ENCODE measurements at regions not wholly inside any gene's neighbourhood (a gene's known extent, or its start where the extent isn't known, plus 50 kb on each side); places are given as distances from the start of the nearest gene placed in this dataset.
"Not testable (repeated sequence)": the region's sequence is repeated elsewhere in the genome, so short reads cannot be mapped to it uniquely, and the experiment has no call there.

DNA sequence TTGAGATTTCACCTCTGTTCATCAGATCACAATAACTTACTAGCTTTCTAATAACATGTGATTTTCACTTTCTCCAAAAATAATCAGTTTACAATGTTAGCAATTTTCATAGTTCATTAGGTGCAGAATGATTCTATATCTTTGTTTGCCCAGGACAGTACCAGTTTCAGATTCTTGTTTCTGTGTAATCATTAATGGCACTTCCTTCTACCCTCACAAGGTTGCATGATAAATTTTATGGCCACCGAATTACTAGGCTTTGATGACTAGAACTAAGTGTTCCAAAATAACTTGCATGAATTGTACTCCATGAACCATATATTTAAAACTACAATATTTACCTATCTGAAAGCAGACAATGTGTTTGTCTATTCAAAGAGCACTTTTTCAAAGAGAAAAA, 442.3 kb downstream of the EPHA7 start:
- Mint-ChIP-seq H3K36me3 (ENCODE audit: unreplicated experiment) (no peaks in the 10 kb centered on the region), H3K9me3 (ENCODE audit: unreplicated experiment) (no peaks in the 10 kb centered on the region), H3K27ac (ENCODE audit: unreplicated experiment) (no peak overlapping the region), H3K27me3 (ENCODE audit: unreplicated experiment) (no peaks in the 10 kb centered on the region), H3K4me1 (ENCODE audit: low read depth, unreplicated experiment) (no peaks in the 10 kb centered on the region), H3K4me3 (ENCODE audit: unreplicated experiment) (no peak overlapping the region)
- no peak for DNase-seq
- TF ChIP-seq, protein P1, sequence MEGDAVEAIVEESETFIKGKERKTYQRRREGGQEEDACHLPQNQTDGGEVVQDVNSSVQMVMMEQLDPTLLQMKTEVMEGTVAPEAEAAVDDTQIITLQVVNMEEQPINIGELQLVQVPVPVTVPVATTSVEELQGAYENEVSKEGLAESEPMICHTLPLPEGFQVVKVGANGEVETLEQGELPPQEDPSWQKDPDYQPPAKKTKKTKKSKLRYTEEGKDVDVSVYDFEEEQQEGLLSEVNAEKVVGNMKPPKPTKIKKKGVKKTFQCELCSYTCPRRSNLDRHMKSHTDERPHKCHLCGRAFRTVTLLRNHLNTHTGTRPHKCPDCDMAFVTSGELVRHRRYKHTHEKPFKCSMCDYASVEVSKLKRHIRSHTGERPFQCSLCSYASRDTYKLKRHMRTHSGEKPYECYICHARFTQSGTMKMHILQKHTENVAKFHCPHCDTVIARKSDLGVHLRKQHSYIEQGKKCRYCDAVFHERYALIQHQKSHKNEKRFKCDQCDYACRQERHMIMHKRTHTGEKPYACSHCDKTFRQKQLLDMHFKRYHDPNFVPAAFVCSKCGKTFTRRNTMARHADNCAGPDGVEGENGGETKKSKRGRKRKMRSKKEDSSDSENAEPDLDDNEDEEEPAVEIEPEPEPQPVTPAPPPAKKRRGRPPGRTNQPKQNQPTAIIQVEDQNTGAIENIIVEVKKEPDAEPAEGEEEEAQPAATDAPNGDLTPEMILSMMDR (IDR thresholded peaks at IDR 0.05; ENCODE audit: partially characterized antibody, unreplicated experiment), result no peak

DNA sequence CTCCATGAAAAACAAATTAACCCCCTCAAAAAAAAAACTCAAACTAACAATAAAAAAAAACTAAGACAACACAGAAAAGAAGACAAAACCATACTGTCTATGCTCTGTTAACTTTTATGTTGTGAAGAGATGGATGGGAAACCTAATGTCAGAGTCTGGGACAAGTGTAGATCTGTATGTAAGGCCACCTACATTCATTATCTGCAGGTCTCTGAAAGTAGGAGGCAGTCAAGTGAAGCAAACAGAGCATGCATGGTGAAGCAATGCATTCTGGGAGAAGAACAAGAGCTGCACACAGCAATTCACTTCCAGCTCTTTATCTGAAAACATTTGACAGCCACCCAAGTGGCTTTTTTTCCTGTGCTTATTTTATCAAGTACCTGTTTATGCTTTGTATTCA, 452.0 kb downstream of the EPHA7 start:
- DNase-seq, result no peak
- Mint-ChIP-seq H3K4me1 (ENCODE audit: low read depth, unreplicated experiment) (peaks cover 24% of the 10 kb centered on the region), H3K4me3 (ENCODE audit: unreplicated experiment) (no peak overlapping the region), H3K27ac (ENCODE audit: unreplicated experiment) (no peak overlapping the region), H3K27me3 (ENCODE audit: unreplicated experiment) (no peaks in the 10 kb centered on the region), H3K36me3 (ENCODE audit: unreplicated experiment) (no peaks in the 10 kb centered on the region), H3K9me3 (ENCODE audit: unreplicated experiment) (no peaks in the 10 kb centered on the region)
- TF ChIP-seq, protein P1 (IDR thresholded peaks at IDR 0.05; ENCODE audit: partially characterized antibody, unreplicated experiment), result no peak

DNA sequence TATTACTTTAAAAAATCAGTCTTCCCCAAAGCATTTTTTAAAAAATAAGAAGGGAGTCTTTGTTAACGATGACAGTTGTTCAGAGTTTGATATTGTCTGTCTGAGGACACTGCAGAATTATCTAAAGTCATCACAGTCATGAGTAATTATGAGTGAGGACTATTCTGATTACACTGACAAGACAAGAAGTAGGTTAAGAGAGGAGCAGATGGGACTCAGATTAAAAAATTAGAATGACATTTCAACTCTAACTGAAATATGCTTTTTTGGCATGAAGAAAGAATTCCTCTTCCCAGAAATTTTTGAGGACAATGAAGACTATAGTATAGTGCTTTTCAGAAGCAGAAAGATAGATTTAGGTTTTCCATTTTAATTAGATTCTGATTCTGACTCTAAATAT, 456.5 kb downstream of the EPHA7 start:
- Mint-ChIP-seq H3K36me3 (ENCODE audit: unreplicated experiment) (peaks cover 15% of the 10 kb centered on the region), H3K27ac (ENCODE audit: unreplicated experiment) (no peak overlapping the region), H3K27me3 (ENCODE audit: unreplicated experiment) (no peaks in the 10 kb centered on the region), H3K4me1 (ENCODE audit: low read depth, unreplicated experiment) (peaks cover 22% of the 10 kb centered on the region), H3K9me3 (ENCODE audit: unreplicated experiment) (peaks cover 1% of the 10 kb centered on the region), H3K4me3 (ENCODE audit: unreplicated experiment) (no peak overlapping the region)
- no peak for DNase-seq
- TF ChIP-seq, protein P1 (IDR thresholded peaks at IDR 0.05; ENCODE audit: partially characterized antibody, unreplicated experiment), result no peak

DNA sequence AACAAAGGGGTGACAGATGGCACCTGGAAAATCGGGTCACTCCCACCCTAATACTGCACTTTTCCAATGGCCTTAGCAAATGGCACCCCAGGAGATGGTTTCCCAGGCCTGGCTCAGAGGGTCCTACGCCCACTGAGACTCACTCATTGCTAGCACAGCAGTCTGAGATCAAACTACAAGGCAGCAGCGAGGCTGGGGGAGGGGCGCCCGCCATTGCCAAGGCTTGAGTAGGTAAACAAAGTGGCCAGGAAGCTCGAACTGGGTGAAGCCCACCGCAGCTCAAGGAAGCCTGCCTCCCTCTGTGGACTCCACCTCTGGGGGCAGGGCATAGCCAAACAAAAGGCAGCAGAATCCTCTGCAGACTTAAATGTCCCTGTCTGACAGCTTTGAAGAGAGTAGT, 467.2 kb downstream of the EPHA7 start:
- not testable (repeated sequence) for H3K27me3 Mint-ChIP-seq (ENCODE audit: unreplicated experiment); H3K4me3 Mint-ChIP-seq (ENCODE audit: unreplicated experiment); H3K9me3 Mint-ChIP-seq (ENCODE audit: unreplicated experiment); H3K36me3 Mint-ChIP-seq (ENCODE audit: unreplicated experiment); H3K27ac Mint-ChIP-seq (ENCODE audit: unreplicated experiment); H3K4me1 Mint-ChIP-seq (ENCODE audit: low read depth, unreplicated experiment); DNase-seq

DNA sequence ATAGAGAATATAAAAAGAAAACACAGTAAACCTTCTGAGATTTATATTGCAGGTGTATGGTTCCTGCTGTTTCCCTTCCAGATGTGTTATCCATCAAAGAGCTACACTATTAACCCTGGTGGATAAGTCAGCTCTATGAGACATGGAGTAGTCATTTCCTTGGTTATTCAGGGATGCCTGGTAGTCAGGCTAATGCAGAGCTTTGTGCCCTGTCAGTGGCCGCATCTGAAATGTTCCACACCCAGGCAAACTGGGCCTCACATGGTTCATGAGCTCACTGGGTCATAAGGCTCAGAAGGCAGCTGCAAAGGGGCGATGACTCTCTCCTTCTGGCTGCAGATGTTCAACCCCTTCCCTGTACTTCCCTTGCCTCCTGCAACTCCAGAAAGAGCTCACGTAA, 473.6 kb downstream of the EPHA7 start:
- no peaks in the 10 kb centered on the region for H3K36me3 Mint-ChIP-seq (ENCODE audit: unreplicated experiment)

More for the DNA sequence above, 473.6 kb downstream of the EPHA7 start:
- Mint-ChIP-seq H3K4me3 (ENCODE audit: unreplicated experiment) (no peak overlapping the region), H3K9me3 (ENCODE audit: unreplicated experiment) (no peaks in the 10 kb centered on the region), H3K4me1 (ENCODE audit: low read depth, unreplicated experiment) (no peaks in the 10 kb centered on the region), H3K27me3 (ENCODE audit: unreplicated experiment) (no peaks in the 10 kb centered on the region), H3K27ac (ENCODE audit: unreplicated experiment) (no peak overlapping the region)
- DNase-seq, result no peak
- TF ChIP-seq, protein P1 (IDR thresholded peaks at IDR 0.05; ENCODE audit: partially characterized antibody, unreplicated experiment), result no peak

Data from glutamatergic neuron (in vitro differentiated cells).